SK-N-SH (cell line): ENCODE measurements at regions not wholly inside any gene's neighbourhood (a gene's known extent, or its start where the extent isn't known, plus 50 kb on each side); places are given as distances from the start of the nearest gene placed in this dataset.

ENCODE experiments used
- CTCF ChIA-PET: fragments of 300-600, 350-600 bp; formaldehyde crosslinking; extraction: SDS; loops from one replicate; lab custom pipeline; 2021; lab: Yijun Ruan, JAX
- POLR2A ChIA-PET: fragments of 350-600 bp; sonication (Branson Sonifier 250); formaldehyde crosslinking; extraction: SDS; loops from one replicate; lab custom pipeline; 2020; ENCODE audit warnings: antibody characterized with exemption, inconsistent platforms; lab: Yijun Ruan, JAX
- DNase-seq: peaks from one replicate; pipeline ENCODE4 v3.0.0; 2012
- H2AFZ ChIP-seq: fragments of 200-600 bp; sonication (generic); 2 replicates; pipeline ENCODE4 v1.8.1; 2016; ENCODE audit warnings: antibody characterized with exemption, mild to moderate bottlenecking, low read depth
- H3F3A ChIP-seq: fragments of 200-600 bp; sonication (generic); replicated peaks from 2 replicates; pipeline ENCODE3; 2016; ENCODE audit warnings: antibody characterized with exemption, mild to moderate bottlenecking; ENCODE audit not compliant: insufficient read depth
- H3K27ac ChIP-seq, 2 experiments: fragments of 200-500 bp in 1 of 2; fragments of 200-600 bp in 1 of 2; sonication (Bioruptor generic) in 1 of 2; sonication (generic), shearing (Covaris generic) in 1 of 2; 2 replicates each; pipeline versions ENCODE4 v1.5.1 to v1.6.1; 2014 to 2016; ENCODE audit warnings: low read depth in 2 of 2, inconsistent platforms in 1 of 2, low read length in 1 of 2, mild to moderate bottlenecking in 1 of 2, mixed read lengths in 1 of 2
- H3K27me3 ChIP-seq: fragments of 200-600 bp; sonication (generic), shearing (Covaris generic); 2 replicates; pipeline ENCODE4 v1.6.1; 2016; ENCODE audit warnings: mixed run types; ENCODE audit not compliant: insufficient read depth
- H3K36me3 ChIP-seq, 2 experiments: fragments of 200-500 bp in 1 of 2; fragments of 200-600 bp in 1 of 2; sonication (Bioruptor generic) in 1 of 2; sonication (generic) in 1 of 2; replicated peaks in 1 of 2; 2 replicates each; pipeline versions ENCODE3 to v1.5.1; 2014 to 2016; ENCODE audit warnings: low read length in 1 of 2, mild to moderate bottlenecking in 1 of 2; ENCODE audit not compliant: insufficient read depth in 2 of 2, control insufficient read depth in 1 of 2
- H3K4me1 ChIP-seq, 2 experiments: fragments of 200-500 bp in 1 of 2; fragments of 200-600 bp in 1 of 2; sonication (Bioruptor generic) in 1 of 2; sonication (generic), shearing (Covaris generic) in 1 of 2; 2 replicates each; pipeline versions ENCODE4 v1.5.1 to v1.6.1; 2014 to 2016; ENCODE audit warnings: low read depth in 1 of 2, low read length in 1 of 2, mixed run types in 1 of 2; ENCODE audit not compliant: insufficient read depth in 2 of 2, control insufficient read depth in 1 of 2
- H3K4me2 ChIP-seq: fragments of 200-600 bp; sonication (generic), shearing (Covaris generic); 2 replicates; pipeline ENCODE4 v1.6.1; 2017; ENCODE audit warnings: mixed run types
- H3K4me3 ChIP-seq, 2 experiments: fragments of 200-500 bp in 1 of 2; fragments of 200-600 bp in 1 of 2; sonication (Bioruptor generic) in 1 of 2; sonication (generic), shearing (Covaris generic) in 1 of 2; 2 replicates each; pipeline versions ENCODE4 v1.5.1 to v1.8.1; 2014 to 2016; ENCODE audit warnings: low read depth in 2 of 2, inconsistent platforms in 1 of 2, low read length in 1 of 2, mild to moderate bottlenecking in 1 of 2, mixed read lengths in 1 of 2, moderate library complexity in 1 of 2
- H3K79me2 ChIP-seq: fragments of 200-600 bp; sonication (generic); 2 replicates; pipeline ENCODE4 v1.8.1; 2017; ENCODE audit warnings: mild to moderate bottlenecking; ENCODE audit not compliant: insufficient read depth
- H3K9ac ChIP-seq: fragments of 200-600 bp; sonication (generic); 2 replicates; pipeline ENCODE4 v1.6.1; 2017; ENCODE audit warnings: mixed run types
- H3K9me2 ChIP-seq: fragments of 200-600 bp; sonication (generic); 2 replicates; pipeline ENCODE4 v1.6.1; 2017; ENCODE audit warnings: mixed run types
- H3K9me3 ChIP-seq: fragments of 200-600 bp; sonication (generic); 2 replicates; pipeline ENCODE4 v1.6.1; 2017; ENCODE audit warnings: mixed run types, mild to moderate bottlenecking, moderate library complexity
- H4K20me1 ChIP-seq: fragments of 200-600 bp; sonication (generic); 2 replicates; pipeline ENCODE4 v1.6.1; 2017; ENCODE audit warnings: mild to moderate bottlenecking, mixed run types; ENCODE audit not compliant: insufficient read depth
- CHD2 ChIP-seq: fragments of 150-350 bp; IDR thresholded peaks from 2 replicates; pipeline ENCODE4 v1.6.1; 2018; ENCODE audit warnings: low read length; ENCODE audit not compliant: partially characterized antibody
- ELF1 ChIP-seq: IDR thresholded peaks from 2 replicates; pipeline ENCODE4 v1.4.0; 2012
- FOSL2 ChIP-seq: IDR thresholded peaks from 2 replicates; pipeline ENCODE4 v1.4.0; 2012; ENCODE audit warnings: low read depth, mild to moderate bottlenecking, moderate library complexity, borderline replicate concordance
- FOXJ3 ChIP-seq: sonication (generic); formaldehyde crosslinking; IDR thresholded peaks from 2 replicates; pipeline ENCODE4 v1.5.1; 2020; ENCODE audit warnings: mild to moderate bottlenecking, missing genetic modification reagents
- GABPA ChIP-seq: IDR thresholded peaks from 2 replicates; pipeline ENCODE4 v1.4.0; 2012; ENCODE audit warnings: low read depth, mild to moderate bottlenecking
- GATA2 ChIP-seq: sonication (generic); formaldehyde crosslinking; IDR thresholded peaks from 2 replicates; pipeline ENCODE4 v1.5.0; 2020; ENCODE audit warnings: mild to moderate bottlenecking, missing genetic modification reagents
- IRF3 ChIP-seq: fragments of 150-350 bp; IDR thresholded peaks from 2 replicates; pipeline ENCODE4 v1.6.1; 2016; ENCODE audit warnings: mild to moderate bottlenecking, low read depth, low read length
- MAX ChIP-seq: IDR thresholded peaks from 2 replicates; pipeline ENCODE4 v1.4.0; 2012; ENCODE audit warnings: low read depth
- MEF2A ChIP-seq: IDR thresholded peaks from 2 replicates; pipeline ENCODE4 v1.4.0; 2012; ENCODE audit warnings: low read depth, borderline replicate concordance
- MXI1 ChIP-seq: IDR thresholded peaks from 2 replicates; pipeline ENCODE4 v1.6.1; 2012; ENCODE audit warnings: mild to moderate bottlenecking, low read depth, low read length, improper control_type of control experiment
- NRF1 ChIP-seq: IDR thresholded peaks from 2 replicates; pipeline ENCODE4 v1.6.1; 2012; ENCODE audit warnings: low read depth, mild to moderate bottlenecking, low read length
- PBX3 ChIP-seq: IDR thresholded peaks from 2 replicates; pipeline ENCODE4; 2012
- RAD21 ChIP-seq: IDR thresholded peaks from 2 replicates; pipeline ENCODE4 v1.6.1; 2012; ENCODE audit warnings: mild to moderate bottlenecking, low read length
- RFX5 ChIP-seq: IDR thresholded peaks from 2 replicates; pipeline ENCODE4 v1.6.1; 2012; ENCODE audit warnings: mild to moderate bottlenecking, improper control_type of control experiment, low read length
- RXRA ChIP-seq: IDR thresholded peaks from 2 replicates; pipeline ENCODE4 v1.4.0; 2012; ENCODE audit warnings: low read depth, mild to moderate bottlenecking, borderline replicate concordance
- SIN3A ChIP-seq: IDR thresholded peaks from 2 replicates; pipeline ENCODE4 v1.6.1; 2012; ENCODE audit warnings: low read depth, mild to moderate bottlenecking, low read length, moderate library complexity, borderline replicate concordance
- SMC3 ChIP-seq: IDR thresholded peaks from 2 replicates; pipeline ENCODE4 v1.6.1; 2012; ENCODE audit warnings: low read depth, low read length, improper control_type of control experiment
- TCF12 ChIP-seq: IDR thresholded peaks from 2 replicates; pipeline ENCODE4 v1.4.0; 2012
- USF2 ChIP-seq: fragments of 150-350 bp; IDR thresholded peaks from 2 replicates; pipeline ENCODE4 v1.6.1; 2017; ENCODE audit warnings: antibody characterized with exemption, low read length, low read depth, borderline replicate concordance
- WGBS: methylation state at CpG from one replicate; pipeline ENCODE4 v1.1.6; 2017; ENCODE audit warnings: low lambda C conversion rate; 5-methylcytosine and 5-hydroxymethylcytosine counted together

- POLR2A ChIA-PET = no interaction called here
- Histone ChIP-seq H3K4me1 (no peaks in the 10 kb centered on the region), H3K27me3 (peaks cover 42% of the 10 kb centered on the region; the same call in 1 of the 2 replicates), H2AFZ (no peak overlapping the region), H3K9me3 (no peaks in the 10 kb centered on the region), H3K4me3 (no peak overlapping the region), H3F3A (no peaks in the 10 kb centered on the region), H3K27ac (no peak overlapping the region), H3K36me3 (no peaks in the 10 kb centered on the region), H3K9ac (no peak overlapping the region), H3K79me2 (no peaks in the 10 kb centered on the region), H3K4me2 (no peak overlapping the region)
- no peak for DNase-seq
- 13% methylated on average over 14 of the region's 14 CpGs for WGBS
- no peak for TF ChIP-seq RFX5
- no peak for TF ChIP-seq IRF3
- TF ChIP-seq CHD2 = no peak
- TF ChIP-seq GATA2 (CRISPR knock-in tag) = no peak
- no peak for TF ChIP-seq MAX
- TF ChIP-seq, all 33 proteins: peak for 0
- H3K9me2 ChIP-seq = no peaks in the 10 kb centered on the region
- H4K20me1 ChIP-seq = no peaks in the 10 kb centered on the region
- CTCF ChIA-PET = interaction anchor here (1.0 kb wide), 1 partner anchor 434 kb away, joined by 3 read pairs; no protein-coding TSS in a partner anchor
Observed at GRCh38 chr4:71231129-71232055, 107.4 kb upstream of the SLC4A4 start.

- WGBS = 5% methylated on average over 1 of the region's 1 CpG
- Histone ChIP-seq H3K9me3 (no peaks in the 10 kb centered on the region), H3K27me3 (peaks cover 43% of the 10 kb centered on the region; the same call in 1 of the 2 replicates), H3K4me2 (no peak overlapping the region), H3K9me2 (no peaks in the 10 kb centered on the region), H3F3A (no peaks in the 10 kb centered on the region), H4K20me1 (no peaks in the 10 kb centered on the region), H3K9ac (no peak overlapping the region), H3K27ac (no peak overlapping the region), H3K4me3 (no peak overlapping the region), H3K36me3 (no peaks in the 10 kb centered on the region), H2AFZ (no peak overlapping the region), H3K79me2 (no peaks in the 10 kb centered on the region), H3K4me1 (no peaks in the 10 kb centered on the region)
- DNase-seq = no peak
- POLR2A ChIA-PET = no interaction called here
- CTCF ChIA-PET = no interaction called here
- TF ChIP-seq RAD21 = no peak
- TF ChIP-seq MEF2A = no peak
- no peak for TF ChIP-seq PBX3
- TF ChIP-seq TCF12 = no peak
- no peak for TF ChIP-seq RXRA
- TF ChIP-seq NRF1 = no peak
- TF ChIP-seq FOXJ3 (CRISPR knock-in tag) = no peak
- TF ChIP-seq ELF1 = no peak
- TF ChIP-seq MXI1 = no peak
- no peak for TF ChIP-seq GABPA
- TF ChIP-seq USF2 = no peak
- no peak for TF ChIP-seq SMC3
- TF ChIP-seq SIN3A = no peak
- TF ChIP-seq IRF3 = no peak
- TF ChIP-seq FOSL2 = no peak
Observed at GRCh38 chr4:71232056-71232430, 106.8 kb upstream of the SLC4A4 start.
